ENCODE measurements at regions not wholly inside any gene's neighbourhood (a gene's known extent, or its start where the extent isn't known, plus 50 kb on each side); places are given as distances from the start of the nearest gene placed in this dataset.

DNA sequence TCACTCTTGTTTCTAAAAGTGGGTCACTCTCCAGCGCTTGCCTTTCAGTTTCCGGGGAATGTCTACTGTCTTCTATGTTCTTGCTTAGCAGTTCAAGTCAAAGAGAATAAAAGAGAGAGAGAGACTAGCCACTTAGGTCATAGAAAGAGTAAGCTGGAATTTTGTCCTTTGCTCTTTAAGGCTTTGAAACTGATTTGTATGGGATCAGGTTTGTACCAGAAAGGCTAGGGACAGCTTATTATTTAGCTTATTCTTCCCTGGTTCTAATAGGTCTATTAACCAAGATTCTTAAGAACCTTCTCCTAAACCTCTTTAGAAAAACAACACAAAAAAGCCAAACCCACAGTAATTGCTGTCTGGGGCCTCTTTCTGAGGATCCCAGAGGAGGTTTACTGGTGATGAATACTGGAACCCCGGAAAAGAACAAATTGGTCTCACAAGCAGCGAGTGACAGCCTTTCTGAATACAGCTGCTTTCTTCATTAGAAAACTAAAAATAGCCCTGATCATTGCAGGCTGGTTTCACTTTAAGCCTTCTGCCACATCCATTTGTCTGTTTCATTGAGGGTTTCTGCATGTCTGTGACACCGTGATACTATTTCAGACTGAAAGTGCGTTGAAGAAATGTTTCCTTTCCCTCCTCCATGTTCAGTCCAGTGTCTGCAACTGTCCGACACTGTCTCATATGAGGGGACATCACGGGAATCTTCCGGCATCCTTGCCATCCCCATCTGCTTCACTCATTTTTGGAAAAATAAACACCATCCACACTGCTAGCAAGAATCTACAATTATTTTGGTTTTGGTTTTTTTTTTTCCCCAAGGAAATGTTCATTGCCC lies 75.1 kb upstream of the ATXN1 start:
- WGBS: 46% methylated on average over 9 of the region's 9 CpGs
- intact Hi-C loops (cut with DNase I): no loop called here
- Histone ChIP-seq H3K27ac (no peak overlapping the region), H3K4me1 (replicated peaks) (no peaks in the 10 kb centered on the region), H3K27me3 (replicated peaks; ENCODE audit: insufficient read depth) (no peaks in the 10 kb centered on the region), H3K9me3 (no peaks in the 10 kb centered on the region), H3K36me3 (no peaks in the 10 kb centered on the region), H3K4me3 (no peak overlapping the region)
- no peak for DNase-seq (ENCODE audit: low spot score)
- TF ChIP-seq POLR2A (IDR thresholded peaks at IDR 0.05) (no peak), POLR2AphosphoS5 (IDR thresholded peaks at IDR 0.05) (no peak)
- TF ChIP-seq, protein P1, sequence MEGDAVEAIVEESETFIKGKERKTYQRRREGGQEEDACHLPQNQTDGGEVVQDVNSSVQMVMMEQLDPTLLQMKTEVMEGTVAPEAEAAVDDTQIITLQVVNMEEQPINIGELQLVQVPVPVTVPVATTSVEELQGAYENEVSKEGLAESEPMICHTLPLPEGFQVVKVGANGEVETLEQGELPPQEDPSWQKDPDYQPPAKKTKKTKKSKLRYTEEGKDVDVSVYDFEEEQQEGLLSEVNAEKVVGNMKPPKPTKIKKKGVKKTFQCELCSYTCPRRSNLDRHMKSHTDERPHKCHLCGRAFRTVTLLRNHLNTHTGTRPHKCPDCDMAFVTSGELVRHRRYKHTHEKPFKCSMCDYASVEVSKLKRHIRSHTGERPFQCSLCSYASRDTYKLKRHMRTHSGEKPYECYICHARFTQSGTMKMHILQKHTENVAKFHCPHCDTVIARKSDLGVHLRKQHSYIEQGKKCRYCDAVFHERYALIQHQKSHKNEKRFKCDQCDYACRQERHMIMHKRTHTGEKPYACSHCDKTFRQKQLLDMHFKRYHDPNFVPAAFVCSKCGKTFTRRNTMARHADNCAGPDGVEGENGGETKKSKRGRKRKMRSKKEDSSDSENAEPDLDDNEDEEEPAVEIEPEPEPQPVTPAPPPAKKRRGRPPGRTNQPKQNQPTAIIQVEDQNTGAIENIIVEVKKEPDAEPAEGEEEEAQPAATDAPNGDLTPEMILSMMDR (IDR thresholded peaks at IDR 0.05): no peak

GRCh38 chr6:16834242-16834641 lies 73.0 kb upstream of the ATXN1 start:
- intact Hi-C loops (cut with DNase I): no loop called here
- DNase-seq (ENCODE audit: low spot score): no peak
- Histone ChIP-seq H3K9me3 (no peaks in the 10 kb centered on the region), H3K27ac (no peak overlapping the region), H3K4me1 (replicated peaks) (no peaks in the 10 kb centered on the region), H3K36me3 (no peaks in the 10 kb centered on the region), H3K27me3 (replicated peaks; ENCODE audit: insufficient read depth) (no peaks in the 10 kb centered on the region), H3K4me3 (no peak overlapping the region)
- 92% methylated on average over 3 of the region's 3 CpGs for WGBS
- no peak for TF ChIP-seq POLR2A (IDR thresholded peaks at IDR 0.05)
- TF ChIP-seq, protein P1 (IDR thresholded peaks at IDR 0.05): no peak
- no peak for TF ChIP-seq POLR2AphosphoS5 (IDR thresholded peaks at IDR 0.05)

GRCh38 chr6:16832721-16833120 lies 71.5 kb upstream of the ATXN1 start:
- no peak overlapping the region for H3K27ac ChIP-seq
- H3K27me3 ChIP-seq (replicated peaks; ENCODE audit: insufficient read depth): no peaks in the 10 kb centered on the region
- DNase-seq (ENCODE audit: low spot score): no peak
- intact Hi-C loops (cut with DNase I): no loop called here
- TF ChIP-seq, protein P1 (IDR thresholded peaks at IDR 0.05): no peak
- TF ChIP-seq POLR2AphosphoS5 (IDR thresholded peaks at IDR 0.05): no peak
- no peak for TF ChIP-seq POLR2A (IDR thresholded peaks at IDR 0.05)
- H3K36me3 ChIP-seq: no peaks in the 10 kb centered on the region
- whole genome bisulfite sequencing: 84% methylated on average over 6 of the region's 6 CpGs
- H3K4me1 ChIP-seq (replicated peaks): no peaks in the 10 kb centered on the region
- no peak overlapping the region for H3K4me3 ChIP-seq
- no peaks in the 10 kb centered on the region for H3K9me3 ChIP-seq

- no peaks in the 10 kb centered on the region for H3K9me3 ChIP-seq
- H3K4me3 ChIP-seq: no peak overlapping the region
- WGBS: 79% methylated on average over 5 of the region's 5 CpGs
These were observed 70.8 kb upstream of the ATXN1 start for GRCh38 chr6:16832043-16832567.

More at GRCh38 chr6:16832043-16832567, 70.8 kb upstream of the ATXN1 start:
- no peak for DNase-seq (ENCODE audit: low spot score)
- H3K4me1 ChIP-seq (replicated peaks): no peaks in the 10 kb centered on the region
- intact Hi-C loops (cut with DNase I): no loop called here
- TF ChIP-seq POLR2A (IDR thresholded peaks at IDR 0.05): no peak
- TF ChIP-seq POLR2AphosphoS5 (IDR thresholded peaks at IDR 0.05): no peak
- TF ChIP-seq, protein P1 (IDR thresholded peaks at IDR 0.05): no peak
- no peak overlapping the region for H3K27ac ChIP-seq
- no peaks in the 10 kb centered on the region for H3K36me3 ChIP-seq
- no peaks in the 10 kb centered on the region for H3K27me3 ChIP-seq (replicated peaks; ENCODE audit: insufficient read depth)

Measured in prostate gland (tissue), 2 donors.